Loucy (cell line): ENCODE measurements at regions not wholly inside any gene's neighbourhood (a gene's known extent, or its start where the extent isn't known, plus 50 kb on each side); places are given as distances from the start of the nearest gene placed in this dataset.

Experiments
- H2AFZ ChIP-seq: fragments of 200-600 bp; sonication (generic); 2 replicates; pipeline ENCODE4 v1.6.0; 2016; ENCODE audit warnings: antibody characterized with exemption, mild to moderate bottlenecking, low read length, moderate library complexity
- H3F3A ChIP-seq: fragments of 200-600 bp; 2 replicates; pipeline ENCODE4 v1.6.0; 2016; ENCODE audit warnings: antibody characterized with exemption, low read depth, mild to moderate bottlenecking
- H3K27me3 ChIP-seq: fragments of 200-600 bp; sonication (generic); 2 replicates; pipeline ENCODE4 v1.6.1; 2014; ENCODE audit warnings: low read length, mild to moderate bottlenecking; ENCODE audit not compliant: insufficient read depth, poor library complexity, severe bottlenecking
- H3K36me3 ChIP-seq: fragments of 200-600 bp; sonication (generic); 2 replicates; pipeline ENCODE4 v1.6.1; 2016; ENCODE audit warnings: low read length; ENCODE audit not compliant: insufficient read depth
- H3K4me1 ChIP-seq: fragments of 200-600 bp; sonication (generic); 2 replicates; pipeline ENCODE4 v1.5.1; 2014; ENCODE audit warnings: low read length, mild to moderate bottlenecking; ENCODE audit not compliant: insufficient read depth, poor library complexity, severe bottlenecking
- H3K4me2 ChIP-seq: fragments of 200-600 bp; sonication (generic); 2 replicates; pipeline ENCODE4 v1.6.0; 2014; ENCODE audit warnings: antibody characterized with exemption, low read length, low read depth, mild to moderate bottlenecking; ENCODE audit not compliant: poor library complexity, severe bottlenecking
- H3K4me3 ChIP-seq: fragments of 200-600 bp; sonication (generic); 2 replicates; pipeline ENCODE4 v1.5.1; 2014; ENCODE audit warnings: low read length, mild to moderate bottlenecking, mixed read lengths; ENCODE audit not compliant: poor library complexity, severe bottlenecking
- H3K79me2 ChIP-seq: fragments of 200-600 bp; sonication (generic); 2 replicates; pipeline ENCODE4 v1.6.1; 2014; ENCODE audit warnings: low read length; ENCODE audit not compliant: insufficient read depth
- H3K9ac ChIP-seq: fragments of 200-600 bp; sonication (generic); 2 replicates; pipeline ENCODE4 v1.6.0; 2014; ENCODE audit warnings: mild to moderate bottlenecking, low read depth, low read length, moderate library complexity; ENCODE audit not compliant: poor library complexity, severe bottlenecking
- H3K9me2 ChIP-seq: fragments of 200-600 bp; sonication (generic); replicated peaks from 2 replicates; pipeline ENCODE4 v1.6.1; 2016; ENCODE audit warnings: low read depth, low read length, mixed read lengths
- H3K9me3 ChIP-seq: fragments of 200-600 bp; sonication (generic); 2 replicates; pipeline ENCODE4 v1.6.1; 2014; ENCODE audit warnings: mild to moderate bottlenecking, antibody characterized with exemption, low read length, low read depth; ENCODE audit not compliant: insufficient read depth
- H4K20me1 ChIP-seq: fragments of 200-600 bp; sonication (generic); 2 replicates; pipeline ENCODE4 v1.6.0; 2014; ENCODE audit warnings: antibody characterized with exemption, low read length, mild to moderate bottlenecking; ENCODE audit not compliant: insufficient read depth, poor library complexity, severe bottlenecking
- CTCF ChIP-seq: fragments of 200-600 bp; sonication (generic); conservative IDR thresholded peaks from 2 replicates; pipeline ENCODE4 v1.5.1; 2014; ENCODE audit warnings: mild to moderate bottlenecking, antibody characterized with exemption, low read length
- EZH2phosphoT487 ChIP-seq: fragments of 200-600 bp; IDR thresholded peaks from 2 replicates; pipeline ENCODE4 v1.6.1; 2018; ENCODE audit warnings: antibody characterized with exemption, mild to moderate bottlenecking, moderate library complexity, borderline replicate concordance

- no peak for TF ChIP-seq CTCF
- no peak for TF ChIP-seq EZH2phosphoT487
- Histone ChIP-seq H3K9me2 (no peaks in the 10 kb centered on the region), H3K4me3 (no peak overlapping the region), H4K20me1 (no peaks in the 10 kb centered on the region), H3K27me3 (no peaks in the 10 kb centered on the region), H3K9me3 (no peaks in the 10 kb centered on the region), H3K9ac (no peak overlapping the region), H3K4me2 (no peak overlapping the region), H3F3A (no peaks in the 10 kb centered on the region), H2AFZ (no peak overlapping the region), H3K36me3 (no peaks in the 10 kb centered on the region), H3K79me2 (no peaks in the 10 kb centered on the region), H3K4me1 (no peaks in the 10 kb centered on the region)
Observed at GRCh38 chr2:51813247-51813646, 781.3 kb upstream of the NRXN1 start.

- H4K20me1 ChIP-seq, result no peaks in the 10 kb centered on the region
- no peak overlapping the region for H3K4me2 ChIP-seq
- no peak overlapping the region for H3K9ac ChIP-seq
- no peak overlapping the region for H3K4me3 ChIP-seq
- no peaks in the 10 kb centered on the region for H3K9me2 ChIP-seq
- H3K79me2 ChIP-seq, result no peaks in the 10 kb centered on the region
- no peaks in the 10 kb centered on the region for H3K9me3 ChIP-seq
- no peak for TF ChIP-seq CTCF
- no peak for TF ChIP-seq EZH2phosphoT487
- H3F3A ChIP-seq, result no peaks in the 10 kb centered on the region
- H2AFZ ChIP-seq, result no peak overlapping the region
- no peaks in the 10 kb centered on the region for H3K27me3 ChIP-seq
- H3K36me3 ChIP-seq, result no peaks in the 10 kb centered on the region
- H3K4me1 ChIP-seq, result no peaks in the 10 kb centered on the region
Observed at GRCh38 chr2:51812138-51812866, 780.4 kb upstream of the NRXN1 start.

- Histone ChIP-seq H3K4me3 (no peak overlapping the region), H3K4me1 (no peaks in the 10 kb centered on the region), H3K4me2 (no peak overlapping the region), H3F3A (no peaks in the 10 kb centered on the region), H3K9me3 (no peaks in the 10 kb centered on the region), H3K79me2 (no peaks in the 10 kb centered on the region), H3K9me2 (no peaks in the 10 kb centered on the region), H3K36me3 (no peaks in the 10 kb centered on the region), H3K27me3 (no peaks in the 10 kb centered on the region), H3K9ac (no peak overlapping the region), H2AFZ (no peak overlapping the region), H4K20me1 (no peaks in the 10 kb centered on the region)
- TF ChIP-seq CTCF (no peak), EZH2phosphoT487 (no peak)
Observed at GRCh38 chr2:51810197-51810596, 778.3 kb upstream of the NRXN1 start.
